Medulla oblongata (tissue), 1 donor: ENCODE measurements at regions not wholly inside any gene's neighbourhood (a gene's known extent, or its start where the extent isn't known, plus 50 kb on each side); places are given as distances from the start of the nearest gene placed in this dataset.

Source experiments
- DNase-seq: peaks from one replicate; pipeline ENCODE4 v3.0.0-alpha.2; 2015; ENCODE audit errors: extremely low spot score

- peak; percentile 32 for DNase-seq
These were observed 64.6 kb upstream of the TRPC5 start for GRCh38 chrX:112147206-112147605.

DNA sequence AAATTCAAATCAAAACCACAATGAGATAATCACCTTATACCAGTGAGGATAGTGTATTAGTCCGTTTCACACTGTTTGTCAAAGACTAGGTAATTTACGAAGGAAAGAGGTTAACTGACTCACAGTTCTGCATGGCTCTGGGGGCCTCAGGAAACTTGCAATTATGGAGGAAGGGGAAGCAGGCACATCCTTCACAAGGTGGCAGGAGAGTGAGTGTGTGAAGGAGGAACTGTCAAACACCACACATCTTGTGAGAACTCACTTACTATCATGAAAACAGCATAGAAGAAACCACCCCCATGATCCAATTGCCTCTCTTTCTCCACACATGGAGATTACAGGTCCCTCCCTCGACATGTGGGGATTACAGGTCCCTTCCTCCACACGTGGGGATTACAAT is 54.7 kb upstream of the TRPC5 start:
- DNase-seq: no peak
